Fibroblast of villous mesenchyme (primary cell): ENCODE measurements at regions not wholly inside any gene's neighbourhood (a gene's known extent, or its start where the extent isn't known, plus 50 kb on each side); places are given as distances from the start of the nearest gene placed in this dataset.

Experiments
- DNase-seq: peaks from one replicate; pipeline ENCODE4 v3.0.0-alpha.2; 2010; ENCODE audit warnings: low read depth
- H3K4me3 ChIP-seq: 2 replicates; pipeline ENCODE4 v1.5.1; 2011; ENCODE audit warnings: low read depth, mild to moderate bottlenecking, low read length
- CTCF ChIP-seq: IDR thresholded peaks from 2 replicates; pipeline ENCODE4 v1.5.1; 2012; ENCODE audit warnings: low read depth, mild to moderate bottlenecking, low read length; ENCODE audit not compliant: insufficient read depth

GRCh38 chr12:124224535-124225110 lies 70.3 kb upstream of the RFLNA start:
- TF ChIP-seq CTCF: no peak

GRCh38 chr12:124225730-124226129 lies 69.2 kb upstream of the RFLNA start:
- DNase-seq: no peak
- H3K4me3 ChIP-seq: no peak overlapping the region
- no peak for TF ChIP-seq CTCF

More at GRCh38 chr12:124224535-124225110, 70.3 kb upstream of the RFLNA start:
- no peak for DNase-seq
- H3K4me3 ChIP-seq: no peak overlapping the region

- no peak for TF ChIP-seq CTCF
- DNase-seq: no peak
- no peak overlapping the region for H3K4me3 ChIP-seq
Observed at GRCh38 chr12:124227951-124228711, 66.8 kb upstream of the RFLNA start.

- DNase-seq: peak; percentile 59
- no peak for TF ChIP-seq CTCF
Observed at GRCh38 chr12:124229520-124229919, 65.4 kb upstream of the RFLNA start.

GRCh38 chr12:124230117-124230757 lies 64.7 kb upstream of the RFLNA start:
- no peak for TF ChIP-seq CTCF

More at GRCh38 chr12:124229520-124229919, 65.4 kb upstream of the RFLNA start:
- H3K4me3 ChIP-seq: no peak overlapping the region

GRCh38 chr12:124230789-124231188 lies 64.1 kb upstream of the RFLNA start:
- no peak overlapping the region for H3K4me3 ChIP-seq
- no peak for DNase-seq

More at GRCh38 chr12:124230117-124230757, 64.7 kb upstream of the RFLNA start:
- DNase-seq: no peak
- H3K4me3 ChIP-seq: no peak overlapping the region

More at GRCh38 chr12:124230789-124231188, 64.1 kb upstream of the RFLNA start:
- TF ChIP-seq CTCF: no peak
